B cell (primary cell): ENCODE measurements at regions not wholly inside any gene's neighbourhood (a gene's known extent, or its start where the extent isn't known, plus 50 kb on each side); places are given as distances from the start of the nearest gene placed in this dataset.

Experiments
- ATAC-seq: fragments of 200-7000 bp; cut with Tn5 transposase; one replicate; pipeline ENCODE4 v1.10.0; 2021; ENCODE audit warnings: low read depth, mild to moderate bottlenecking, moderate number of reproducible peaks, moderate library complexity
- CTCF ChIA-PET: fragments of 350-600 bp; sonication (Branson Sonifier 250); formaldehyde crosslinking; loops from one replicate; lab custom pipeline; 2021; ENCODE audit warnings: antibody characterized with exemption, inconsistent platforms; lab: Charles Lee
- POLR2A ChIA-PET: fragments of 350-600 bp; sonication (Branson Sonifier 250); formaldehyde crosslinking; loops from one replicate; lab custom pipeline; 2021; ENCODE audit warnings: antibody characterized with exemption; lab: Charles Lee
- DNase-seq: peaks from one replicate; pipeline ENCODE4 v3.0.0; 2013
- H2AFZ ChIP-seq: 2 replicates; pipeline ENCODE4 v1.6.1; 2012; ENCODE audit warnings: mild to moderate bottlenecking, low read depth, low read length; ENCODE audit not compliant: insufficient read depth, poor library complexity, severe bottlenecking
- H3K27ac ChIP-seq, 2 donors: 1 replicate in 1 of 2; 2 replicates in 1 of 2; pipeline ENCODE4 v1.5.1; 2012 to 2013; ENCODE audit warnings: low read length in 2 of 2, mild to moderate bottlenecking in 2 of 2, moderate library complexity in 1 of 2
- H3K27me3 ChIP-seq, 4 experiments: fragments of 200-600 bp in 1 of 4; sonication (generic) in 1 of 4; replicated peaks in 1 of 4; 1 replicate in 2 of 4; 2 replicates in 2 of 4; pipeline versions ENCODE4 v1.6.1 to v1.7.0; 2013 to 2016; ENCODE audit warnings: low read length in 3 of 4, mild to moderate bottlenecking in 2 of 4, mixed read lengths in 1 of 4, moderate library complexity in 1 of 4; ENCODE audit not compliant: insufficient read depth in 4 of 4, control insufficient read depth in 3 of 4; ENCODE audit errors: control extremely low read depth in 1 of 4
- H3K36me3 ChIP-seq, 2 experiments: replicated peaks in 1 of 2; 1 replicate in 1 of 2; 2 replicates in 1 of 2; pipeline versions ENCODE4 v1.6.1 to v1.7.1; 2013; ENCODE audit warnings: low read length in 1 of 2; ENCODE audit not compliant: insufficient read depth in 2 of 2, control insufficient read depth in 1 of 2; ENCODE audit errors: control extremely low read depth in 1 of 2, extremely low read depth in 1 of 2
- H3K4me1 ChIP-seq, 2 donors: fragments of 200-600 bp in 1 of 2; sonication (generic) in 1 of 2; 1 replicate in 1 of 2; 2 replicates in 1 of 2; pipeline versions ENCODE4 v1.5.1 to v1.6.1; 2013 to 2017; ENCODE audit warnings: low read length in 2 of 2; ENCODE audit not compliant: control insufficient read depth in 2 of 2, insufficient read depth in 2 of 2
- H3K4me2 ChIP-seq: replicated peaks from 2 replicates; pipeline ENCODE3; 2012; ENCODE audit warnings: mild to moderate bottlenecking, low read depth, low read length; ENCODE audit not compliant: poor library complexity, severe bottlenecking
- H3K4me3 ChIP-seq, 5 experiments: fragments of 200-600 bp in 1 of 5; sonication (generic) in 1 of 5; 1 replicate in 3 of 5; 2 replicates in 2 of 5; pipeline versions ENCODE4 v1.5.1 to v1.7.0; 2011 to 2016; ENCODE audit warnings: low read length in 4 of 5, mild to moderate bottlenecking in 4 of 5, low read depth in 2 of 5, control low read depth in 1 of 5, moderate library complexity in 1 of 5; ENCODE audit not compliant: insufficient read depth in 1 of 5; ENCODE audit errors: control extremely low read depth in 1 of 5, extremely low read depth in 1 of 5
- H3K79me2 ChIP-seq: fragments of 200-600 bp; sonication (generic); one replicate; pipeline ENCODE4 v1.6.0; 2016; ENCODE audit warnings: low read length; ENCODE audit not compliant: control insufficient read depth, insufficient read depth
- H3K9ac ChIP-seq: fragments of 200-600 bp; sonication (generic); 2 replicates; pipeline ENCODE4 v1.6.1; 2017; ENCODE audit warnings: mild to moderate bottlenecking, low read length, moderate library complexity
- H3K9me3 ChIP-seq, 3 donors: one replicate each; pipeline versions ENCODE4 v1.6.1 to v1.7.1; 2013; ENCODE audit warnings: low read length in 2 of 3; ENCODE audit not compliant: control insufficient read depth in 2 of 3, insufficient read depth in 1 of 3; ENCODE audit errors: control extremely low read depth in 1 of 3
- H4K20me1 ChIP-seq: 2 replicates; pipeline ENCODE4 v1.6.0; 2012; ENCODE audit warnings: mild to moderate bottlenecking, low read length; ENCODE audit not compliant: insufficient read depth, control insufficient read depth, poor library complexity, severe bottlenecking
- H3K27ac Mint-ChIP-seq: one replicate; pipeline ENCODE4 v1.8.0; 2021; ENCODE audit warnings: mixed read lengths
- H3K27me3 Mint-ChIP-seq: one replicate; pipeline ENCODE4 v1.8.0; 2021; ENCODE audit warnings: mixed read lengths
- H3K4me1 Mint-ChIP-seq: one replicate; pipeline ENCODE4 v1.8.0; 2021; ENCODE audit warnings: mixed read lengths
- H3K4me3 Mint-ChIP-seq: one replicate; pipeline ENCODE4 v1.8.0; 2021; ENCODE audit warnings: mixed read lengths
- H3K9me3 Mint-ChIP-seq: one replicate; pipeline ENCODE4 v1.8.0; 2022; ENCODE audit warnings: mixed read lengths; ENCODE audit not compliant: insufficient read depth
- EZH2 ChIP-seq: IDR thresholded peaks from 2 replicates; pipeline ENCODE4 v1.6.1; 2012; ENCODE audit warnings: borderline replicate concordance, low read depth, mild to moderate bottlenecking, moderate library complexity, low read length; ENCODE audit not compliant: insufficient read depth, poor library complexity, severe bottlenecking
- WGBS: methylation state at CpG from one replicate; pipeline ENCODE4 v1.1.5; 2013; ENCODE audit warnings: missing lambda C conversion rate; ENCODE audit not compliant: insufficient coverage; 5-methylcytosine and 5-hydroxymethylcytosine counted together
- intact Hi-C: fragments of 100-400 bp; cut with micrococcal nuclease; formaldehyde crosslinking; loops from one replicate; pipeline ENCODE4 v1.10.0; 2022
- TF ChIP-seq, protein P1 (sequence below): fragments of 200-600 bp; IDR thresholded peaks from one replicate; pipeline ENCODE4 v1.8.0; 2022; ENCODE audit warnings: antibody characterized with exemption, mild to moderate bottlenecking

DNA sequence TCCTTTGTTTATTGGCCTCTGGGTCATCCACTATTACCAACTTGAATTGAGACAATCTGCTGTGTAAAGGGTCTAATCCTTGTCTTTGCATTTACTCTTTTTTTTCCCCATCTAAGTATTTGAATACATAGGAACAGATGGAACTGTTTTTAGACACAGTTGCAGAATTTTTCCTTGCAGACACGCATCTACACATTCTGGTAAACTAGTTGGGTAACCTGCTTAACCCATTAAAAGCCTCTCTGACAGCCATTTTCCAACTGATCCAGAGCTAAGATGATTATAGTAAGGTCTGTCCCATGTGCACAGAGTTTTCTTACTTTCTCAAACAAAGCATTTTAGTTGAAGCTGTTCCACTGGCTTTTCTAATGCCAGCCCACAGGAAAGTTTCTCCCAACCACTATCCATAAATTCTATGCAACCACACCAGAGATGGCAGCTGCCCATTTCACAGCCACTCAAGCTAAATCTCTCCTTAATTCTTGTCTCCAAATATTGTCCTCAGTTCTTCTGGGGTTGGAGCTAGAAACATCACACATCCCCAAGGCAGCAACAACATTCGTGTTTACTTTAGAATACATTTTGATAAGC is 492.1 kb downstream of the MAFB start:
- Mint-ChIP-seq H3K27me3 (peaks cover 14% of the 10 kb centered on the region), H3K27ac (no peak overlapping the region), H3K9me3 (no peaks in the 10 kb centered on the region), H3K4me1 (no peaks in the 10 kb centered on the region), H3K4me3 (no peak overlapping the region)
- TF ChIP-seq, protein P1, sequence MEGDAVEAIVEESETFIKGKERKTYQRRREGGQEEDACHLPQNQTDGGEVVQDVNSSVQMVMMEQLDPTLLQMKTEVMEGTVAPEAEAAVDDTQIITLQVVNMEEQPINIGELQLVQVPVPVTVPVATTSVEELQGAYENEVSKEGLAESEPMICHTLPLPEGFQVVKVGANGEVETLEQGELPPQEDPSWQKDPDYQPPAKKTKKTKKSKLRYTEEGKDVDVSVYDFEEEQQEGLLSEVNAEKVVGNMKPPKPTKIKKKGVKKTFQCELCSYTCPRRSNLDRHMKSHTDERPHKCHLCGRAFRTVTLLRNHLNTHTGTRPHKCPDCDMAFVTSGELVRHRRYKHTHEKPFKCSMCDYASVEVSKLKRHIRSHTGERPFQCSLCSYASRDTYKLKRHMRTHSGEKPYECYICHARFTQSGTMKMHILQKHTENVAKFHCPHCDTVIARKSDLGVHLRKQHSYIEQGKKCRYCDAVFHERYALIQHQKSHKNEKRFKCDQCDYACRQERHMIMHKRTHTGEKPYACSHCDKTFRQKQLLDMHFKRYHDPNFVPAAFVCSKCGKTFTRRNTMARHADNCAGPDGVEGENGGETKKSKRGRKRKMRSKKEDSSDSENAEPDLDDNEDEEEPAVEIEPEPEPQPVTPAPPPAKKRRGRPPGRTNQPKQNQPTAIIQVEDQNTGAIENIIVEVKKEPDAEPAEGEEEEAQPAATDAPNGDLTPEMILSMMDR, result no peak
- no peak for TF ChIP-seq EZH2
- DNase-seq (no peak), ATAC-seq (no peak)
- Histone ChIP-seq H4K20me1 (no peaks in the 10 kb centered on the region), H3K9me3 (no peaks in the 10 kb centered on the region), H3K27ac (no peak overlapping the region), H2AFZ (no peak overlapping the region), H3K79me2 (no peaks in the 10 kb centered on the region), H3K4me3 (no peak overlapping the region), H3K4me2 (no peak overlapping the region), H3K9ac (no peak overlapping the region), H3K36me3 (no peaks in the 10 kb centered on the region), H3K4me1 (no peaks in the 10 kb centered on the region), H3K27me3 (no peaks in the 10 kb centered on the region)
- POLR2A ChIA-PET, result no interaction called here
- CTCF ChIA-PET, result no interaction called here
- no CpG with 5 or more reads among the region's 2 CpGs for WGBS
- intact Hi-C loops, result no loop called here

DNA sequence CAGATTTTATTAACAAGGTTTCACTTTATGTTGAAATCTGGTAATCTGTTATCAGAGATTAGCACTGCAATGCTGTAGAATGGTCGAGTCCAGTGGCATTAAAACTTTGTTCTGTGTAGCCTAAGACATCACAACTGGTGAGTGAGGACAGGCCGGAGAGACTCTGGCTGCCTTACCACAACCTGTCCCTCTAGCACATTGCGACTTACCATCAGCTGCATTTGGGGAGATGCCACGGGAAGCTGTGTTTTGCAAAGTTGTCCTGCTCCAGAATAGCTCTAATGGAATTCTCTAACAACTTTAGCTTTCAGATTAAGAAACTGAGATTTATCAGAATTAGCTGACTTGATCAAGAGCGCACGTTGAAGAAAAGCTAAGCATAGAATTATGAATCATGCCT is 493.3 kb downstream of the MAFB start:
- ChIA-PET POLR2A (no interaction called here), CTCF (no interaction called here)
- Mint-ChIP-seq H3K27me3 (peaks cover 10% of the 10 kb centered on the region), H3K9me3 (no peaks in the 10 kb centered on the region), H3K4me3 (no peak overlapping the region), H3K4me1 (no peaks in the 10 kb centered on the region), H3K27ac (no peak overlapping the region)
- Histone ChIP-seq H3K9ac (no peak overlapping the region), H3K4me3 (no peak overlapping the region), H3K4me1 (no peaks in the 10 kb centered on the region), H3K27ac (no peak overlapping the region), H2AFZ (no peak overlapping the region), H3K4me2 (no peak overlapping the region), H3K36me3 (no peaks in the 10 kb centered on the region), H3K27me3 (no peaks in the 10 kb centered on the region), H3K9me3 (no peaks in the 10 kb centered on the region), H4K20me1 (no peaks in the 10 kb centered on the region), H3K79me2 (no peaks in the 10 kb centered on the region)
- intact Hi-C loops, result no loop called here
- ATAC-seq (no peak), DNase-seq (no peak)
- TF ChIP-seq EZH2, result no peak
- TF ChIP-seq, protein P1, result no peak
- WGBS, result 85% methylated on average over 6 of the region's 6 CpGs
